Cerebellar nuclear complex (tissue), 1 donor: ENCODE measurements at regions not wholly inside any gene's neighbourhood (a gene's known extent, or its start where the extent isn't known, plus 50 kb on each side); places are given as distances from the start of the nearest gene placed in this dataset.

Experiments used
- DNase-seq, 2 experiments: peaks; one replicate each; lab custom pipeline; 2025; lab: John Stamatoyannopoulos, UW

- no peak for DNase-seq
Observed at GRCh38 chr3:86175593-86176444, 815.1 kb downstream of the VGLL3 start.

- DNase-seq = no peak
Observed at GRCh38 chr3:86175051-86175536, 815.9 kb downstream of the VGLL3 start.

- DNase-seq = no peak
Observed at GRCh38 chr3:86173401-86173800, 817.5 kb downstream of the VGLL3 start.

GRCh38 chr3:86168512-86168911, 822.4 kb downstream of the VGLL3 start:
- no peak for DNase-seq

GRCh38 chr3:86162521-86162920, 828.4 kb downstream of the VGLL3 start:
- DNase-seq = no peak

- DNase-seq = no peak
Observed at GRCh38 chr3:86161493-86161892, 829.5 kb downstream of the VGLL3 start.

- no peak for DNase-seq
Observed at GRCh38 chr3:86152620-86153019, 838.3 kb downstream of the VGLL3 start.

GRCh38 chr3:86149054-86149453, 841.9 kb downstream of the VGLL3 start:
- DNase-seq = no peak

- DNase-seq = no peak
Observed at GRCh38 chr3:86147119-86147518, 843.8 kb downstream of the VGLL3 start.

- no peak for DNase-seq
Observed at GRCh38 chr3:86126552-86126951, 864.4 kb downstream of the VGLL3 start.
